H9 (cell line): ENCODE measurements at regions not wholly inside any gene's neighbourhood (a gene's known extent, or its start where the extent isn't known, plus 50 kb on each side); places are given as distances from the start of the nearest gene placed in this dataset.

Experiments
- DNase-seq: peaks from one replicate; pipeline ENCODE4 v3.0.0-alpha.2; 2017
- H2AFZ ChIP-seq: one replicate; pipeline ENCODE4 v1.6.1; 2013; ENCODE audit warnings: mild to moderate bottlenecking, low read length, control low read depth, moderate library complexity
- H2AK5ac ChIP-seq: 2 replicates; pipeline ENCODE4 v1.6.1; 2013; ENCODE audit warnings: low read length, control low read depth, mixed read lengths; ENCODE audit not compliant: insufficient read length
- H2BK120ac ChIP-seq: one replicate; pipeline ENCODE4 v1.6.1; 2013; ENCODE audit warnings: low read depth, mild to moderate bottlenecking, low read length, control low read depth, inconsistent platforms; ENCODE audit not compliant: poor library complexity, severe bottlenecking
- H2BK12ac ChIP-seq: 2 replicates; pipeline ENCODE4 v1.6.1; 2013; ENCODE audit warnings: low read length, control low read depth, mixed read lengths, low read depth; ENCODE audit not compliant: insufficient read length
- H2BK15ac ChIP-seq: 2 replicates; pipeline ENCODE4 v1.6.1; 2013; ENCODE audit warnings: low read depth, low read length, control low read depth
- H2BK20ac ChIP-seq: one replicate; pipeline ENCODE4 v1.6.1; 2013; ENCODE audit warnings: low read depth, mild to moderate bottlenecking, low read length, control low read depth, inconsistent platforms; ENCODE audit not compliant: poor library complexity, severe bottlenecking
- H2BK5ac ChIP-seq: 2 replicates; pipeline ENCODE4 v1.6.1; 2013; ENCODE audit warnings: low read length, control low read depth, mixed read lengths; ENCODE audit not compliant: insufficient read length
- H3K14ac ChIP-seq: 2 replicates; pipeline ENCODE4 v1.6.1; 2013; ENCODE audit warnings: low read length, control low read depth; ENCODE audit not compliant: insufficient read depth
- H3K18ac ChIP-seq: 2 replicates; pipeline ENCODE4 v1.6.1; 2013; ENCODE audit warnings: low read depth, mild to moderate bottlenecking, mixed read lengths, low read length, control low read depth; ENCODE audit not compliant: insufficient read length
- H3K23ac ChIP-seq: 2 replicates; pipeline ENCODE4 v1.6.1; 2013; ENCODE audit warnings: low read length, control low read depth, mixed read lengths, low read depth; ENCODE audit not compliant: insufficient read length
- H3K23me2 ChIP-seq: 2 replicates; pipeline ENCODE4 v1.6.1; 2013; ENCODE audit warnings: low read depth, mild to moderate bottlenecking, mixed read lengths, low read length, control low read depth; ENCODE audit not compliant: insufficient read length, poor library complexity, severe bottlenecking
- H3K27ac ChIP-seq: 2 replicates; pipeline ENCODE4 v1.5.1; 2013; ENCODE audit warnings: low read length, control low read depth, mixed read lengths, low read depth; ENCODE audit not compliant: insufficient read length
- H3K27me3 ChIP-seq: 2 replicates; pipeline ENCODE4 v1.6.1; 2013; ENCODE audit warnings: low read length, control low read depth, inconsistent platforms; ENCODE audit not compliant: insufficient read depth
- H3K4ac ChIP-seq: 2 replicates; pipeline ENCODE4 v1.6.1; 2013; ENCODE audit warnings: low read depth, mild to moderate bottlenecking, control low read depth, inconsistent platforms, low read length, moderate library complexity
- H3K4me1 ChIP-seq: 2 replicates; pipeline ENCODE4 v1.6.1; 2013; ENCODE audit warnings: low read length, control low read depth, inconsistent platforms; ENCODE audit not compliant: insufficient read depth
- H3K4me2 ChIP-seq: 2 replicates; pipeline ENCODE4 v1.6.1; 2013; ENCODE audit warnings: low read length, control low read depth, mixed read lengths; ENCODE audit not compliant: insufficient read length, insufficient read depth
- H3K56ac ChIP-seq: 2 replicates; pipeline ENCODE4 v1.6.1; 2013; ENCODE audit warnings: low read depth, mild to moderate bottlenecking, mixed read lengths, low read length, control low read depth; ENCODE audit not compliant: insufficient read length
- H3K79me1 ChIP-seq: 2 replicates; pipeline ENCODE4 v1.6.1; 2013; ENCODE audit warnings: low read depth, mild to moderate bottlenecking, moderate library complexity, low read length, control low read depth, inconsistent platforms; ENCODE audit not compliant: insufficient read depth, poor library complexity, severe bottlenecking
- H3K79me2 ChIP-seq: 2 replicates; pipeline ENCODE4 v1.6.1; 2013; ENCODE audit warnings: low read length, control low read depth, inconsistent platforms; ENCODE audit not compliant: insufficient read depth
- H3K9ac ChIP-seq: 2 replicates; pipeline ENCODE4 v1.6.1; 2013; ENCODE audit warnings: low read length, control low read depth, mixed read lengths; ENCODE audit not compliant: insufficient read length; ENCODE audit errors: extremely low read depth
- H3K9me3 ChIP-seq: one replicate; pipeline ENCODE4 v1.6.1; 2013; ENCODE audit warnings: low read depth, low read length, inconsistent platforms; ENCODE audit not compliant: control insufficient read depth
- H3T11ph ChIP-seq: one replicate; pipeline ENCODE4 v1.6.1; 2013; ENCODE audit warnings: mild to moderate bottlenecking, low read length, control low read depth, inconsistent platforms
- H4K20me1 ChIP-seq: one replicate; pipeline ENCODE4 v1.6.1; 2013; ENCODE audit not compliant: control insufficient read depth, insufficient read length, insufficient read depth
- H4K5ac ChIP-seq: 2 replicates; pipeline ENCODE4 v1.6.1; 2013; ENCODE audit warnings: low read depth, mild to moderate bottlenecking, mixed read lengths, low read length, control low read depth; ENCODE audit not compliant: insufficient read length
- H4K8ac ChIP-seq: replicated peaks from 2 replicates; pipeline ENCODE4 v1.6.1; 2013; ENCODE audit warnings: low read length, control low read depth, mixed read lengths, low read depth; ENCODE audit not compliant: insufficient read length
- H4K91ac ChIP-seq: 2 replicates; pipeline ENCODE4 v1.6.1; 2013; ENCODE audit warnings: low read depth, mild to moderate bottlenecking, moderate library complexity, mixed read lengths, low read length, control low read depth; ENCODE audit not compliant: insufficient read length
- H3K27ac Mint-ChIP-seq, 3 experiments: 2 replicates in 2 of 3; 3 replicates in 1 of 3; pipeline ENCODE4 v1.8.0; 2020 to 2021; ENCODE audit warnings: mixed read lengths in 3 of 3, mild to moderate bottlenecking in 1 of 3, moderate library complexity in 1 of 3
- H3K27me3 Mint-ChIP-seq: 2 replicates; pipeline ENCODE4 v1.8.0; 2021; ENCODE audit warnings: low read depth, mild to moderate bottlenecking, moderate library complexity, mixed read lengths
- H3K36me3 Mint-ChIP-seq, 3 experiments: 2 replicates in 2 of 3; 3 replicates in 1 of 3; pipeline ENCODE4 v1.8.0; 2020 to 2021; ENCODE audit warnings: low read depth in 3 of 3, mixed read lengths in 3 of 3; ENCODE audit not compliant: insufficient read depth in 1 of 3
- H3K4me1 Mint-ChIP-seq, 2 experiments: 2 replicates each; pipeline ENCODE4 v1.8.0; 2020; ENCODE audit warnings: mixed read lengths in 2 of 2
- H3K4me3 Mint-ChIP-seq, 2 experiments: 2 replicates in 1 of 2; 3 replicates in 1 of 2; pipeline ENCODE4 v1.8.0; 2020 to 2021; ENCODE audit warnings: mild to moderate bottlenecking in 2 of 2, mixed read lengths in 2 of 2, moderate library complexity in 1 of 2
- H3K9me3 Mint-ChIP-seq, 2 experiments: 2 replicates in 1 of 2; 3 replicates in 1 of 2; pipeline ENCODE4 v1.8.0; 2020; ENCODE audit warnings: mild to moderate bottlenecking in 2 of 2, mixed read lengths in 2 of 2, moderate library complexity in 1 of 2
- CTCF ChIP-seq: fragments of 200-600 bp; sonication (generic); conservative IDR thresholded peaks from 3 replicates; pipeline ENCODE4 v1.8.0; 2021; ENCODE audit warnings: antibody characterized with exemption, mild to moderate bottlenecking
- WGBS: extraction: QIAGEN DNeasy Blood & Tissue Kit; methylation state at CpG from one replicate; pipeline ENCODE4 v1.1.7; 2013; ENCODE audit warnings: missing lambda C conversion rate, low lambda C conversion rate, mixed read lengths; ENCODE audit not compliant: insufficient read length; ENCODE audit errors: extremely low coverage; 5-methylcytosine and 5-hydroxymethylcytosine counted together

DNA sequence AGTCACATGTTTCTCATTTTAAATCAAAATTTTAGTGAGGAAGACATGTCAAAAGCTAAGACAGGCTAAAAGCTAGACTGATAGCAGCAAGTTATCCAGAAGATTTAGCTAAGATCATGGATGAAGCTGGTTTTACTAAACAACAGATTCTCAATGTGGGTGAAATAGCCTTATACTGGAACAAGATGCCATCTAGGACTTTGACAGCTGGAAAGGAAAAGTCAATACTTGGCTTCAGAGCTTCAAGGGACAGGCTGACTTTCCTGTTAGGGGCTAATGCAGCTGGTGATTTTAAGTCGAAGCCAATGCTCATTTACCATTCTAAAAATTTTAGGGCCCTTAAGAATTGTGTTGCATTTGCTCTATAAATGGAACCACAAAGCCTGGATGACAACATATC lies 455.3 kb upstream of the SLC10A2 start:
- Histone ChIP-seq H4K91ac (no peak overlapping the region), H2BK20ac (no peak overlapping the region), H3K9ac (no peak overlapping the region), H3K27me3 (no peaks in the 10 kb centered on the region), H4K5ac (no peak overlapping the region), H3K4ac (no peak overlapping the region), H3K27ac (no peak overlapping the region), H3K56ac (no peak overlapping the region), H3K4me1 (no peaks in the 10 kb centered on the region; the same call in 1 of the 2 replicates), H3K14ac (no peak overlapping the region), H4K8ac (no peak overlapping the region), H3T11ph (no peak overlapping the region), H3K4me2 (no peak overlapping the region), H3K18ac (no peak overlapping the region), H2BK5ac (no peak overlapping the region), H2BK15ac (no peak overlapping the region), H3K9me3 (no peaks in the 10 kb centered on the region), H3K79me2 (no peaks in the 10 kb centered on the region), H3K23me2 (no peaks in the 10 kb centered on the region), H2AFZ (no peak overlapping the region), H4K20me1 (no peaks in the 10 kb centered on the region), H2AK5ac (no peak overlapping the region), H2BK12ac (no peak overlapping the region), H3K23ac (no peak overlapping the region), H2BK120ac (no peak overlapping the region), H3K79me1 (no peaks in the 10 kb centered on the region)
- Mint-ChIP-seq H3K27me3 (no peaks in the 10 kb centered on the region), H3K4me1 (peaks cover 3 to 4% of the 10 kb centered on the region in 2 experiments; a peak in 3 of 4 replicates), H3K9me3 (no peaks in the 10 kb centered on the region; a peak in 1 of 5 replicates), H3K36me3 (no peaks in the 10 kb centered on the region), H3K27ac (no peak overlapping the region), H3K4me3 (no peak overlapping the region)
- no peak for TF ChIP-seq CTCF
- no CpG with 5 or more reads among the region's 1 CpG for WGBS
- DNase-seq = no peak
